ENCODE measurements at regions not wholly inside any gene's neighbourhood (a gene's known extent, or its start where the extent isn't known, plus 50 kb on each side); places are given as distances from the start of the nearest gene placed in this dataset.

GRCh38 chr15:95869920-95870319 lies 460.6 kb upstream of the NR2F2 start:
- peaks cover 17% of the 10 kb centered on the region for H3K4me1 Mint-ChIP-seq
- no peaks in the 10 kb centered on the region for H3K36me3 Mint-ChIP-seq
- peak overlapping the region; percentile 43 for H3K27ac Mint-ChIP-seq
- no peaks in the 10 kb centered on the region for H3K9me3 Mint-ChIP-seq
- peak; percentile 57 for ATAC-seq
- no peak for DNase-seq (ENCODE audit: low spot score in 2 of 2)
- peak overlapping the region; percentile 24 for H3K4me3 Mint-ChIP-seq

- no peak overlapping the region for H3K27ac Mint-ChIP-seq
- no peaks in the 10 kb centered on the region for H3K9me3 Mint-ChIP-seq
- peaks cover 6% of the 10 kb centered on the region for H3K4me1 Mint-ChIP-seq
- DNase-seq (ENCODE audit: low spot score in 2 of 2) (no peak), ATAC-seq (no peak)
- H3K4me3 Mint-ChIP-seq = no peak overlapping the region
- H3K36me3 Mint-ChIP-seq = no peaks in the 10 kb centered on the region
Observed at GRCh38 chr15:95872366-95872771, 458.1 kb upstream of the NR2F2 start.

DNA sequence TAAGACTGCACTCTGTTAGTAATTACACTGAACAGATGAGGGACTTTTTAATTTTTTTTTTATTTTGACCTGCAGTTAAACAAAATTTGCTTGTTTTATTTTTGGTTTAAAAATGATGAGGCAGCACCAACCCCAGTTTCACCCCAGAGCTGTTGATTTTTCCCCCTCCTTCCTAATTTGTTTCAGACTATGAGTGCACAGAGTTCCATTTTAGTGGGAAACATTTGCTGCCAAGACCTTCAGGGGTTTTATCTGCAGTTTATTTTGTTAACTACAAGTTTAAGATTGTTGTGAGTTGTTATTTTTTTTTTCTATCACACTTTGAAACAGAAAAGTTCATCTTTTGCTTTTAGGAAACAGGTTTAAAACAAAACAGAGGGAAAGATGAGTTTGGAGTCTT lies 455.9 kb upstream of the NR2F2 start:
- no peak for ATAC-seq
- no peaks in the 10 kb centered on the region for H3K9me3 Mint-ChIP-seq
- no peak overlapping the region for H3K4me3 Mint-ChIP-seq
- H3K4me1 Mint-ChIP-seq = no peaks in the 10 kb centered on the region
- no peak for DNase-seq (ENCODE audit: low spot score in 2 of 2)
- H3K36me3 Mint-ChIP-seq = no peaks in the 10 kb centered on the region
- H3K27ac Mint-ChIP-seq = no peak overlapping the region

- H3K27ac Mint-ChIP-seq = no peak overlapping the region
- no peak overlapping the region for H3K4me3 Mint-ChIP-seq
- DNase-seq (ENCODE audit: low spot score in 2 of 2) (no peak), ATAC-seq (no peak)
- no peaks in the 10 kb centered on the region for H3K9me3 Mint-ChIP-seq
- H3K36me3 Mint-ChIP-seq = no peaks in the 10 kb centered on the region
- no peaks in the 10 kb centered on the region for H3K4me1 Mint-ChIP-seq
Observed at GRCh38 chr15:95875121-95875643, 455.3 kb upstream of the NR2F2 start.

GRCh38 chr15:95880031-95880570 lies 450.4 kb upstream of the NR2F2 start:
- no peak for ATAC-seq
- H3K4me3 Mint-ChIP-seq = peak overlapping the region; percentile 36
- no peaks in the 10 kb centered on the region for H3K4me1 Mint-ChIP-seq
- H3K27ac Mint-ChIP-seq = no peak overlapping the region
- DNase-seq (ENCODE audit: low spot score in 2 of 2) = no peak
- no peaks in the 10 kb centered on the region for H3K36me3 Mint-ChIP-seq
- peaks cover 6% of the 10 kb centered on the region for H3K9me3 Mint-ChIP-seq

- Mint-ChIP-seq H3K9me3 (peaks cover 6% of the 10 kb centered on the region), H3K27ac (no peak overlapping the region), H3K36me3 (no peaks in the 10 kb centered on the region), H3K4me3 (no peak overlapping the region), H3K4me1 (no peaks in the 10 kb centered on the region)
- no peak for DNase-seq (ENCODE audit: low spot score in 2 of 2)
- ATAC-seq = no peak
Observed at GRCh38 chr15:95880630-95881029, 449.9 kb upstream of the NR2F2 start.

GRCh38 chr15:95883064-95883463 lies 447.4 kb upstream of the NR2F2 start:
- no peaks in the 10 kb centered on the region for H3K4me1 Mint-ChIP-seq
- H3K9me3 Mint-ChIP-seq = peaks cover 6% of the 10 kb centered on the region
- no peaks in the 10 kb centered on the region for H3K36me3 Mint-ChIP-seq
- ATAC-seq (no peak), DNase-seq (ENCODE audit: low spot score in 2 of 2) (no peak)
- no peak overlapping the region for H3K4me3 Mint-ChIP-seq
- H3K27ac Mint-ChIP-seq = no peak overlapping the region

- Mint-ChIP-seq H3K36me3 (no peaks in the 10 kb centered on the region), H3K9me3 (peaks cover 6% of the 10 kb centered on the region), H3K4me1 (no peaks in the 10 kb centered on the region), H3K27ac (no peak overlapping the region), H3K4me3 (no peak overlapping the region)
- DNase-seq (ENCODE audit: low spot score in 2 of 2) (no peak), ATAC-seq (no peak)
Observed at GRCh38 chr15:95884276-95884675, 446.2 kb upstream of the NR2F2 start.

GRCh38 chr15:95887666-95888390 lies 442.7 kb upstream of the NR2F2 start:
- no peak for DNase-seq (ENCODE audit: low spot score in 2 of 2)

DNA sequence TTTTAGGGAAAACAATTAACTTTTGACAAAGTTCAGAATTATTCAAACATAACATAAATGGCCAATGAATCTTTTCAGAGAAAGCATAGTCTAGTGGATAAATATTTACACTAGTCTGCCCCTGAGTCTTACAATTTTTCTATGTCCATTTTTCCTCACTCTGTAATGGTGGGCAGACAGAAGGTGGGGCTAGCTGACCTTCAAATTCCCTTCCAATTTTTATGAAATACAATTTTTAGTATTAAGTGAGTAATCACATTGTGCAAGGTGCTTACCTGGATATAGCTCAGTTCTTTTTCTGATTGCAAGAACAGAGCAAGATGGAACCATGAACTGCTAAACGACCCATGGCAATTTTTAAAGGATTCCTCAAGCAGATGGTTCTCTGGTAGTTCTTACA lies 441.7 kb upstream of the NR2F2 start:
- ATAC-seq (no peak), DNase-seq (ENCODE audit: low spot score in 2 of 2) (no peak)
- Mint-ChIP-seq H3K4me3 (no peak overlapping the region), H3K27ac (no peak overlapping the region), H3K4me1 (no peaks in the 10 kb centered on the region), H3K36me3 (no peaks in the 10 kb centered on the region), H3K9me3 (peaks cover 3% of the 10 kb centered on the region)

More at GRCh38 chr15:95887666-95888390, 442.7 kb upstream of the NR2F2 start:
- Mint-ChIP-seq H3K9me3 (peaks cover 3% of the 10 kb centered on the region), H3K4me1 (no peaks in the 10 kb centered on the region), H3K4me3 (no peak overlapping the region), H3K27ac (no peak overlapping the region), H3K36me3 (no peaks in the 10 kb centered on the region)
- no peak for ATAC-seq

- Mint-ChIP-seq H3K4me1 (no peaks in the 10 kb centered on the region), H3K36me3 (no peaks in the 10 kb centered on the region), H3K4me3 (no peak overlapping the region), H3K27ac (no peak overlapping the region), H3K9me3 (peaks cover 3% of the 10 kb centered on the region)
- DNase-seq (ENCODE audit: low spot score in 2 of 2) (no peak), ATAC-seq (no peak)
Observed at GRCh38 chr15:95894407-95894956, 436.0 kb upstream of the NR2F2 start.

DNA sequence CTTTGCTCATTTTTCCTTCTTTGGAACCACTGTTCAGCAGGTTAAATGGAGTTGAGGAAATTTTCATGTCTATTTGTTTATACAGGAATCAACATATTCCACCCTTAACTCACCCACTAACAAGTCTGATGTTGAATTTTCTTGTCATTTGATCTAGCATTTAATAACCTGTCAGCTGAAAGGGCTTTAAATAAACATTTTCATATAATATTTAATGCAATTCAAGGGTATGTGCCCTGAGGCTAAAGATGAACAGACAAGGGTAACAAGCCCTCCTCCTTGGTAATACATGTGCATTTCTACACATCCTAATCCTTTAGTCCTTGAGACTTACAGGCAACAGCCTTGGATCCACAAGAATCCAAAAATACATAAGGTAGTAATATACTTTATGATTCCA lies 435.0 kb upstream of the NR2F2 start:
- no peaks in the 10 kb centered on the region for H3K4me1 Mint-ChIP-seq
- H3K4me3 Mint-ChIP-seq = no peak overlapping the region
- H3K36me3 Mint-ChIP-seq = no peaks in the 10 kb centered on the region
- peaks cover 3% of the 10 kb centered on the region for H3K9me3 Mint-ChIP-seq
- ATAC-seq (no peak), DNase-seq (ENCODE audit: low spot score in 2 of 2) (no peak)
- no peak overlapping the region for H3K27ac Mint-ChIP-seq

DNA sequence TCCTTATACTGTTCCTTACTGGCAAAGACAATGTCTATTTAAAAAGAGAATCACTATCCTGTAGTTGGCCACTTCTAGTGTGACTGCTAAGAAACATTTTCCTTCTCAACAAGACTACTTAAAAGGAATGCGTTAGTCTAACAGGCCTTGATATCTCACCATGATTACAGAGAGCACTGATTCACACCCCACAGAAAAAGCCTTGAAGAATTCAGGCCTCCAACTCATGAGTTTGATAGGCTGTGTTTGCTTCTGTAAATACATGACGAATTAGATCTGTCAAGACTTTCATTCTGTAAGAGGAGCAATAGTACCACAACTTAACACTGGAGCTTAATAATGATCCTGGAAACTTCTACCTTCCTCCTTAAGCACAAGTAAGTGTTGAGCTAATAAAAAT lies 432.8 kb upstream of the NR2F2 start:
- Mint-ChIP-seq H3K27ac (no peak overlapping the region), H3K36me3 (no peaks in the 10 kb centered on the region), H3K4me3 (no peak overlapping the region), H3K9me3 (no peaks in the 10 kb centered on the region), H3K4me1 (no peaks in the 10 kb centered on the region)
- ATAC-seq (no peak), DNase-seq (ENCODE audit: low spot score in 2 of 2) (no peak)

DNA sequence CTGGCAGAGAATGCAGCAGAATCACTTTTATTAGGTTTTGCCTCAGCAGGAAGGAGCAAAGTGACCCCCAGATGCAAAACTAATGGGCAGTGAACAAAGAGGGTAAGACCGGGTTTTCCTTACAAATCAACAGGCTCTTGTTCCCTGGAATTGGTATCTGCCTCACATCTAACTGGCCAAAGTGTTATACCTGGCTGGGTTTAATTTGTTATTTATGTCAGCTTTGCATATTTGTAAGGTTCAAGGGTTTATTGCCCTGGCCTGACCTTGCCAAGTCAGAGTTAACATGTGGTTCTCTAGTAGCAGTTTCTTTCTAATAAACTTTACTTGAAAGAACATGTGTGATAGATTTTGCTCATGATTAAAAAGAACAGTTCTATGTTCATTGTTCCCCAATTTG lies 431.7 kb upstream of the NR2F2 start:
- H3K4me1 Mint-ChIP-seq = no peaks in the 10 kb centered on the region
- DNase-seq (ENCODE audit: low spot score in 2 of 2) (no peak), ATAC-seq (no peak)
- H3K36me3 Mint-ChIP-seq = no peaks in the 10 kb centered on the region
- no peaks in the 10 kb centered on the region for H3K9me3 Mint-ChIP-seq
- no peak overlapping the region for H3K4me3 Mint-ChIP-seq
- no peak overlapping the region for H3K27ac Mint-ChIP-seq

DNA sequence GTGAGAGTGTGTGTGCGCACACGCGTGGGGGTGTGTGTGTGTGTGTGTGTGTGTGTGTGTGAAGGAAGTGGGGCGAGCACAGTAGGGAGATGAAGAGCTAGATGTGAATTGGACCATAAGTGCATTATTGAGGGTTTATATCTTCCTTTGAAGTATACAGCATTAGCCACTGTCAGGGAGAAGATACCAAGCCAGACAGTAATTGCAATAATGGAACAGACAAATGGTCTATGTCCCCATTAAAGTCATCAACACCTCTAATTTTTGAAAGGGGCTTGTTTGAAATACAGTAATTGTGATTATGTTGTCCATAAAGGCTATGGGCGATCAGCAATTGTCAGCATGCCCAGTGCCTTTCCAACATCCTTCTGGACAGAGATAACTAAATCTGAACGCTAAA lies 429.2 kb upstream of the NR2F2 start:
- Mint-ChIP-seq H3K4me3 (no peak overlapping the region), H3K27ac (no peak overlapping the region), H3K4me1 (no peaks in the 10 kb centered on the region), H3K36me3 (no peaks in the 10 kb centered on the region), H3K9me3 (peaks cover 6% of the 10 kb centered on the region)
- no peak for ATAC-seq
- no peak for DNase-seq (ENCODE audit: low spot score in 2 of 2)

- H3K36me3 Mint-ChIP-seq = no peaks in the 10 kb centered on the region
- peaks cover 6% of the 10 kb centered on the region for H3K9me3 Mint-ChIP-seq
- no peak for DNase-seq (ENCODE audit: low spot score in 2 of 2)
- no peak for ATAC-seq
- H3K4me3 Mint-ChIP-seq = no peak overlapping the region
- no peak overlapping the region for H3K27ac Mint-ChIP-seq
- H3K4me1 Mint-ChIP-seq = no peaks in the 10 kb centered on the region
Observed at GRCh38 chr15:95902606-95903005, 427.9 kb upstream of the NR2F2 start.

Measured in stimulated activated effector memory CD8-positive, alpha-beta T cell treated with anti-CD3 and anti-CD28 coated beads, Interleukin-12 subunit alpha, Interleukin-12 subunit beta, amount 100 ng/mL, for 72 hours (primary cell).